Endothelial cell (in vitro differentiated cells): ENCODE measurements at regions not wholly inside any gene's neighbourhood (a gene's known extent, or its start where the extent isn't known, plus 50 kb on each side); places are given as distances from the start of the nearest gene placed in this dataset.

ENCODE experiments used
- DNase-seq: peaks from one replicate; pipeline ENCODE4 v3.0.0; 2021; ENCODE audit warnings: low spot score
- H3K27ac Mint-ChIP-seq: one replicate; pipeline ENCODE4 v1.8.0; 2021; ENCODE audit warnings: mixed read lengths, inconsistent platforms; ENCODE audit not compliant: unreplicated experiment
- H3K27me3 Mint-ChIP-seq: one replicate; pipeline ENCODE4 v1.8.0; 2021; ENCODE audit warnings: mild to moderate bottlenecking, moderate library complexity, mixed read lengths, inconsistent platforms; ENCODE audit not compliant: unreplicated experiment
- H3K36me3 Mint-ChIP-seq: one replicate; pipeline ENCODE4 v1.8.0; 2021; ENCODE audit warnings: mild to moderate bottlenecking, low read depth, mixed read lengths, inconsistent platforms; ENCODE audit not compliant: unreplicated experiment
- H3K4me1 Mint-ChIP-seq: one replicate; pipeline ENCODE4 v1.8.0; 2021; ENCODE audit warnings: mild to moderate bottlenecking, mixed read lengths, inconsistent platforms; ENCODE audit not compliant: unreplicated experiment
- H3K4me3 Mint-ChIP-seq: one replicate; pipeline ENCODE4 v1.8.0; 2021; ENCODE audit warnings: mild to moderate bottlenecking, mixed read lengths, inconsistent platforms; ENCODE audit not compliant: unreplicated experiment
- H3K9me3 Mint-ChIP-seq: one replicate; pipeline ENCODE4 v1.8.0; 2021; ENCODE audit warnings: mixed read lengths, inconsistent platforms; ENCODE audit not compliant: unreplicated experiment
- CTCF ChIP-seq: fragments of 200-600 bp; sonication (generic); IDR thresholded peaks from one replicate; pipeline ENCODE4 v1.5.0; 2021; ENCODE audit warnings: antibody characterized with exemption; ENCODE audit not compliant: unreplicated experiment

GRCh38 chr13:84431646-84432045, 549.4 kb upstream of the SLITRK1 start:
- no peak for DNase-seq
- Mint-ChIP-seq H3K9me3 (no peaks in the 10 kb centered on the region), H3K4me1 (no peaks in the 10 kb centered on the region), H3K27ac (no peak overlapping the region), H3K27me3 (no peaks in the 10 kb centered on the region), H3K36me3 (no peaks in the 10 kb centered on the region), H3K4me3 (no peak overlapping the region)
- TF ChIP-seq CTCF: no peak

GRCh38 chr13:84430446-84430845, 548.2 kb upstream of the SLITRK1 start:
- DNase-seq: no peak
- TF ChIP-seq CTCF: no peak
- no peaks in the 10 kb centered on the region for H3K36me3 Mint-ChIP-seq
- H3K4me1 Mint-ChIP-seq: no peaks in the 10 kb centered on the region
- H3K4me3 Mint-ChIP-seq: no peak overlapping the region
- H3K27me3 Mint-ChIP-seq: no peaks in the 10 kb centered on the region
- H3K9me3 Mint-ChIP-seq: no peaks in the 10 kb centered on the region
- no peak overlapping the region for H3K27ac Mint-ChIP-seq

- H3K4me1 Mint-ChIP-seq: no peaks in the 10 kb centered on the region
- no peaks in the 10 kb centered on the region for H3K9me3 Mint-ChIP-seq
- H3K27me3 Mint-ChIP-seq: no peaks in the 10 kb centered on the region
- no peak for DNase-seq
- no peaks in the 10 kb centered on the region for H3K36me3 Mint-ChIP-seq
- no peak overlapping the region for H3K4me3 Mint-ChIP-seq
- no peak for TF ChIP-seq CTCF
- no peak overlapping the region for H3K27ac Mint-ChIP-seq
These were observed 547.7 kb upstream of the SLITRK1 start for GRCh38 chr13:84430015-84430414.

GRCh38 chr13:84418041-84418440, 535.8 kb upstream of the SLITRK1 start:
- H3K27me3 Mint-ChIP-seq: peaks cover 4% of the 10 kb centered on the region
- TF ChIP-seq CTCF: no peak

GRCh38 chr13:84417416-84417815, 535.1 kb upstream of the SLITRK1 start:
- peaks cover 3% of the 10 kb centered on the region for H3K36me3 Mint-ChIP-seq
- peaks cover 4% of the 10 kb centered on the region for H3K27me3 Mint-ChIP-seq
- H3K4me3 Mint-ChIP-seq: no peak overlapping the region
- no peaks in the 10 kb centered on the region for H3K9me3 Mint-ChIP-seq
- H3K4me1 Mint-ChIP-seq: no peaks in the 10 kb centered on the region
- TF ChIP-seq CTCF: no peak
- no peak overlapping the region for H3K27ac Mint-ChIP-seq
- DNase-seq: no peak

More at GRCh38 chr13:84418041-84418440, 535.8 kb upstream of the SLITRK1 start:
- H3K9me3 Mint-ChIP-seq: no peaks in the 10 kb centered on the region
- no peaks in the 10 kb centered on the region for H3K4me1 Mint-ChIP-seq
- H3K27ac Mint-ChIP-seq: no peak overlapping the region
- H3K36me3 Mint-ChIP-seq: peaks cover 3% of the 10 kb centered on the region
- H3K4me3 Mint-ChIP-seq: no peak overlapping the region
- DNase-seq: no peak
